ENCODE measurements at regions not wholly inside any gene's neighbourhood (a gene's known extent, or its start where the extent isn't known, plus 50 kb on each side); places are given as distances from the start of the nearest gene placed in this dataset.

- 68 to 85% (median 77%) methylated on average over 2 of the region's 2 CpGs for WGBS, 3 donors
- H3K27ac ChIP-seq (ENCODE audit: low read depth in 1 of 3, low read length in 2 of 3) = no peak overlapping the region
- peaks cover 0 to 7% of the 10 kb centered on the region in 2 donors for H3K9me3 ChIP-seq (ENCODE audit: control insufficient read depth in 2 of 2, insufficient read depth in 1 of 2, low read depth in 1 of 2, low read length in 1 of 2)
- no peaks in the 10 kb centered on the region for H3K4me1 ChIP-seq (ENCODE audit: control insufficient read depth in 3 of 3, insufficient read depth in 2 of 3, low read depth in 1 of 3, low read length in 2 of 3)
- no peaks in the 10 kb centered on the region for H3K36me3 ChIP-seq (ENCODE audit: control insufficient read depth in 3 of 3, insufficient read depth in 2 of 3, low read depth in 1 of 3, low read length in 3 of 3)
- DNase-seq (no peak), FAIRE-seq (no peak)
- no peak overlapping the region for H3K4me3 ChIP-seq (ENCODE audit: low read depth in 1 of 3, low read length in 3 of 3)
- no peaks in the 10 kb centered on the region for H3K27me3 ChIP-seq (ENCODE audit: control insufficient read depth in 3 of 3, insufficient read depth in 3 of 3, low read length in 3 of 3)
Observed at GRCh38 chr14:39731912-39732311, 299.7 kb upstream of the FBXO33 start.

GRCh38 chr14:39726563-39726962 lies 294.3 kb upstream of the FBXO33 start:
- H3K9me3 ChIP-seq (ENCODE audit: control insufficient read depth in 2 of 2, insufficient read depth in 1 of 2, low read depth in 1 of 2, low read length in 1 of 2) = peaks cover 0 to 1% of the 10 kb centered on the region in 2 donors
- H3K36me3 ChIP-seq (ENCODE audit: control insufficient read depth in 3 of 3, insufficient read depth in 2 of 3, low read depth in 1 of 3, low read length in 3 of 3) = no peaks in the 10 kb centered on the region
- 79 to 94% (median 85%) methylated on average over 2 of the region's 2 CpGs for WGBS, 3 donors
- H3K4me3 ChIP-seq (ENCODE audit: low read depth in 1 of 3, low read length in 3 of 3) = no peak overlapping the region
- no peaks in the 10 kb centered on the region for H3K27me3 ChIP-seq (ENCODE audit: control insufficient read depth in 3 of 3, insufficient read depth in 3 of 3, low read length in 3 of 3)
- no peak for DNase-seq
- H3K27ac ChIP-seq (ENCODE audit: low read depth in 1 of 3, low read length in 2 of 3) = no peak overlapping the region
- no peaks in the 10 kb centered on the region for H3K4me1 ChIP-seq (ENCODE audit: control insufficient read depth in 3 of 3, insufficient read depth in 2 of 3, low read depth in 1 of 3, low read length in 2 of 3)
- FAIRE-seq = no peak

- Histone ChIP-seq H3K36me3 (ENCODE audit: control insufficient read depth in 3 of 3, insufficient read depth in 2 of 3, low read depth in 1 of 3, low read length in 3 of 3) (no peaks in the 10 kb centered on the region), H3K4me3 (ENCODE audit: low read depth in 1 of 3, low read length in 3 of 3) (no peak overlapping the region), H3K4me1 (ENCODE audit: control insufficient read depth in 3 of 3, insufficient read depth in 2 of 3, low read depth in 1 of 3, low read length in 2 of 3) (no peaks in the 10 kb centered on the region), H3K27ac (ENCODE audit: low read depth in 1 of 3, low read length in 2 of 3) (no peak overlapping the region), H3K27me3 (ENCODE audit: control insufficient read depth in 3 of 3, insufficient read depth in 3 of 3, low read length in 3 of 3) (no peaks in the 10 kb centered on the region), H3K9me3 (ENCODE audit: control insufficient read depth in 2 of 2, insufficient read depth in 1 of 2, low read depth in 1 of 2, low read length in 1 of 2) (no peaks in the 10 kb centered on the region)
- 55 to 66% (median 57%) methylated on average over 2 of the region's 2 CpGs for WGBS, 3 donors
- FAIRE-seq (no peak), DNase-seq (no peak)
Observed at GRCh38 chr14:39722547-39723273, 290.5 kb upstream of the FBXO33 start.

- Histone ChIP-seq H3K4me1 (ENCODE audit: control insufficient read depth in 3 of 3, insufficient read depth in 2 of 3, low read depth in 1 of 3, low read length in 2 of 3) (no peaks in the 10 kb centered on the region), H3K9me3 (ENCODE audit: control insufficient read depth in 2 of 2, insufficient read depth in 1 of 2, low read depth in 1 of 2, low read length in 1 of 2) (no peaks in the 10 kb centered on the region), H3K27me3 (ENCODE audit: control insufficient read depth in 3 of 3, insufficient read depth in 3 of 3, low read length in 3 of 3) (no peaks in the 10 kb centered on the region), H3K27ac (ENCODE audit: low read depth in 1 of 3, low read length in 2 of 3) (no peak overlapping the region), H3K36me3 (ENCODE audit: control insufficient read depth in 3 of 3, insufficient read depth in 2 of 3, low read depth in 1 of 3, low read length in 3 of 3) (no peaks in the 10 kb centered on the region), H3K4me3 (ENCODE audit: low read depth in 1 of 3, low read length in 3 of 3) (no peak overlapping the region)
- 62 to 74% (median 72%) methylated on average over 3 of the region's 3 CpGs for WGBS, 3 donors
- FAIRE-seq = no peak
- DNase-seq = no peak
Observed at GRCh38 chr14:39716987-39717570, 284.8 kb upstream of the FBXO33 start.

GRCh38 chr14:39712293-39712999 lies 280.2 kb upstream of the FBXO33 start:
- no peaks in the 10 kb centered on the region for H3K9me3 ChIP-seq (ENCODE audit: control insufficient read depth in 2 of 2, insufficient read depth in 1 of 2, low read depth in 1 of 2, low read length in 1 of 2)
- H3K4me3 ChIP-seq (ENCODE audit: low read depth in 1 of 3, low read length in 3 of 3) = no peak overlapping the region
- no peak overlapping the region for H3K27ac ChIP-seq (ENCODE audit: low read depth in 1 of 3, low read length in 2 of 3)
- DNase-seq (no peak), FAIRE-seq (no peak)
- no peaks in the 10 kb centered on the region for H3K27me3 ChIP-seq (ENCODE audit: control insufficient read depth in 3 of 3, insufficient read depth in 3 of 3, low read length in 3 of 3)
- 53 to 83% (median 71%) methylated on average over 1 of the region's 1 CpG for WGBS, 3 donors
- H3K36me3 ChIP-seq (ENCODE audit: control insufficient read depth in 3 of 3, insufficient read depth in 2 of 3, low read depth in 1 of 3, low read length in 3 of 3) = no peaks in the 10 kb centered on the region
- H3K4me1 ChIP-seq (ENCODE audit: control insufficient read depth in 3 of 3, insufficient read depth in 2 of 3, low read depth in 1 of 3, low read length in 2 of 3) = no peaks in the 10 kb centered on the region

GRCh38 chr14:39704594-39704993 lies 272.4 kb upstream of the FBXO33 start:
- WGBS, 3 donors = 68 to 72% (median 70%) methylated on average over 2 of the region's 2 CpGs
- Histone ChIP-seq H3K27me3 (ENCODE audit: control insufficient read depth in 3 of 3, insufficient read depth in 3 of 3, low read length in 3 of 3) (no peaks in the 10 kb centered on the region), H3K9me3 (ENCODE audit: control insufficient read depth in 2 of 2, insufficient read depth in 1 of 2, low read depth in 1 of 2, low read length in 1 of 2) (peaks cover 0 to 3% of the 10 kb centered on the region in 2 donors), H3K4me1 (ENCODE audit: control insufficient read depth in 3 of 3, insufficient read depth in 2 of 3, low read depth in 1 of 3, low read length in 2 of 3) (no peaks in the 10 kb centered on the region), H3K27ac (ENCODE audit: low read depth in 1 of 3, low read length in 2 of 3) (no peak overlapping the region), H3K36me3 (ENCODE audit: control insufficient read depth in 3 of 3, insufficient read depth in 2 of 3, low read depth in 1 of 3, low read length in 3 of 3) (no peaks in the 10 kb centered on the region), H3K4me3 (ENCODE audit: low read depth in 1 of 3, low read length in 3 of 3) (no peak overlapping the region)
- no peak for DNase-seq
- FAIRE-seq = no peak

GRCh38 chr14:39694341-39694740 lies 262.1 kb upstream of the FBXO33 start:
- DNase-seq (no peak), FAIRE-seq (no peak)
- Histone ChIP-seq H3K27ac (ENCODE audit: low read depth in 1 of 3, low read length in 2 of 3) (no peak overlapping the region), H3K36me3 (ENCODE audit: control insufficient read depth in 3 of 3, insufficient read depth in 2 of 3, low read depth in 1 of 3, low read length in 3 of 3) (no peaks in the 10 kb centered on the region), H3K4me1 (ENCODE audit: control insufficient read depth in 3 of 3, insufficient read depth in 2 of 3, low read depth in 1 of 3, low read length in 2 of 3) (no peaks in the 10 kb centered on the region), H3K4me3 (ENCODE audit: low read depth in 1 of 3, low read length in 3 of 3) (no peak overlapping the region), H3K27me3 (ENCODE audit: control insufficient read depth in 3 of 3, insufficient read depth in 3 of 3, low read length in 3 of 3) (no peaks in the 10 kb centered on the region), H3K9me3 (ENCODE audit: control insufficient read depth in 2 of 2, insufficient read depth in 1 of 2, low read depth in 1 of 2, low read length in 1 of 2) (peaks cover 0 to 2% of the 10 kb centered on the region in 2 donors)
- WGBS, 3 donors = 62 to 81% (median 70%) methylated on average over 2 of the region's 2 CpGs

GRCh38 chr14:39683691-39684260 lies 251.5 kb upstream of the FBXO33 start:
- no peak for DNase-seq
- no peaks in the 10 kb centered on the region for H3K4me1 ChIP-seq (ENCODE audit: control insufficient read depth in 3 of 3, insufficient read depth in 2 of 3, low read depth in 1 of 3, low read length in 2 of 3)
- no peaks in the 10 kb centered on the region for H3K9me3 ChIP-seq (ENCODE audit: control insufficient read depth in 2 of 2, insufficient read depth in 1 of 2, low read depth in 1 of 2, low read length in 1 of 2)
- no peak overlapping the region for H3K27ac ChIP-seq (ENCODE audit: low read depth in 1 of 3, low read length in 2 of 3)
- WGBS, 3 donors = 87 to 94% (median 89%) methylated on average over 3 of the region's 3 CpGs
- FAIRE-seq = no peak
- H3K27me3 ChIP-seq (ENCODE audit: control insufficient read depth in 3 of 3, insufficient read depth in 3 of 3, low read length in 3 of 3) = no peaks in the 10 kb centered on the region
- no peak overlapping the region for H3K4me3 ChIP-seq (ENCODE audit: low read depth in 1 of 3, low read length in 3 of 3)
- H3K36me3 ChIP-seq (ENCODE audit: control insufficient read depth in 3 of 3, insufficient read depth in 2 of 3, low read depth in 1 of 3, low read length in 3 of 3) = no peaks in the 10 kb centered on the region
